HepG2 (cell line): ENCODE measurements at regions not wholly inside any gene's neighbourhood (a gene's known extent, or its start where the extent isn't known, plus 50 kb on each side); places are given as distances from the start of the nearest gene placed in this dataset.

Experiments
- ATAC-seq: fragments of 200-7000 bp; cut with Tn5 transposase; 3 replicates; pipeline ENCODE4 v1.9.1; 2020; ENCODE audit warnings: mild to moderate bottlenecking, moderate library complexity
- BruUV-seq: library from RNA; stranded (reverse); fragments of 400-500 nt; replicated peaks from 2 replicates; lab custom pipeline; 2021; lab: Mats Ljungman, UMichigan
- CTCF ChIA-PET: fragments of 300-600 bp; formaldehyde crosslinking; extraction: SDS; loops from one replicate; lab custom pipeline; 2021; ENCODE audit warnings: low total read pairs, inconsistent platforms, low intra/inter-chr PET ratio; lab: Yijun Ruan, JAX
- POLR2A ChIA-PET: fragments of 350-600 bp; sonication (Branson Sonifier 250); formaldehyde crosslinking; loops from one replicate; lab custom pipeline; 2020; ENCODE audit warnings: antibody characterized with exemption, inconsistent platforms; lab: Yijun Ruan, JAX
- DNase-seq: peaks from one replicate; pipeline ENCODE4 v3.0.0-alpha.2; 2015; ENCODE audit warnings: low spot score
- FAIRE-seq: peaks from 3 replicates; lab custom pipeline; 2011; peaks lifted over from hg19 to GRCh38; lab: Jason Lieb, UNC
- H2AFZ ChIP-seq: one replicate; pipeline ENCODE4 v1.6.1; 2011; ENCODE audit warnings: low read length, inconsistent platforms
- H3K27ac ChIP-seq: fragments of 300-600 bp; 3 replicates; pipeline ENCODE4 v1.8.0; 2011; ENCODE audit warnings: mixed run types, mild to moderate bottlenecking, mixed read lengths, low read length, inconsistent platforms; ENCODE audit not compliant: insufficient read depth; ENCODE audit errors: extremely low read length
- H3K27me3 ChIP-seq, 2 experiments: fragments of 200-600 bp in 1 of 2; 2 replicates in 1 of 2; 3 replicates in 1 of 2; pipeline versions ENCODE4 v1.6.0 to v1.8.0; 2011; ENCODE audit warnings: low read length in 2 of 2, mild to moderate bottlenecking in 2 of 2, moderate library complexity in 2 of 2, inconsistent platforms in 1 of 2; ENCODE audit not compliant: insufficient read depth in 2 of 2, control insufficient read depth in 1 of 2
- H3K36me3 ChIP-seq, 2 experiments: fragments of 200-600 bp in 1 of 2; replicated peaks in 1 of 2; 2 replicates in 1 of 2; 3 replicates in 1 of 2; pipeline versions ENCODE4 v1.5.1 to v1.8.0; 2011; ENCODE audit warnings: low read length in 2 of 2, inconsistent platforms in 1 of 2; ENCODE audit not compliant: insufficient read depth in 2 of 2, control insufficient read depth in 1 of 2
- H3K4me1 ChIP-seq: 2 replicates; pipeline ENCODE4 v1.5.1; 2012; ENCODE audit warnings: low read length, inconsistent platforms; ENCODE audit not compliant: insufficient read depth
- H3K4me2 ChIP-seq: 2 replicates; pipeline ENCODE4 v1.6.0; 2011; ENCODE audit warnings: low read depth, low read length, inconsistent platforms
- H3K4me3 ChIP-seq, 3 experiments: fragments of 200-600 bp in 1 of 3; sonication (generic), shearing (Covaris generic) in 1 of 3; replicated peaks in 1 of 3; 2 replicates each; pipeline ENCODE4 v1.5.1; 2011 to 2016; ENCODE audit warnings: low read length in 3 of 3, inconsistent platforms in 2 of 3, low read depth in 2 of 3, mild to moderate bottlenecking in 2 of 3, control low read depth in 1 of 3, mixed read lengths in 1 of 3; ENCODE audit not compliant: insufficient read depth in 1 of 3
- H3K79me2 ChIP-seq: one replicate; pipeline ENCODE4 v1.6.1; 2011; ENCODE audit warnings: low read length, inconsistent platforms; ENCODE audit not compliant: insufficient read depth
- H3K9ac ChIP-seq: 2 replicates; pipeline ENCODE4 v1.6.0; 2011; ENCODE audit warnings: mild to moderate bottlenecking, low read depth, low read length, inconsistent platforms; ENCODE audit not compliant: insufficient read depth
- H3K9me3 ChIP-seq: 2 replicates; pipeline ENCODE4 v1.5.1; 2012; ENCODE audit warnings: mild to moderate bottlenecking, low read length
- H4K20me1 ChIP-seq: 2 replicates; pipeline ENCODE4 v1.6.0; 2011; ENCODE audit warnings: inconsistent platforms, mild to moderate bottlenecking, low read length, moderate library complexity; ENCODE audit not compliant: insufficient read depth
- ATF7-NPFF ChIP-seq: sonication (generic); formaldehyde crosslinking; IDR thresholded peaks from 2 replicates; pipeline ENCODE4 v1.8.1; 2023; ENCODE audit warnings: mild to moderate bottlenecking, low read depth, missing genetic modification reagents, moderate library complexity
- MYPOP ChIP-seq: sonication (generic); formaldehyde crosslinking; IDR thresholded peaks from 2 replicates; pipeline ENCODE4 v1.8.1; 2023; ENCODE audit warnings: mild to moderate bottlenecking, moderate library complexity, missing genetic modification reagents
- SAP130 ChIP-seq: IDR thresholded peaks from 2 replicates; pipeline ENCODE4 v1.6.1; 2016; ENCODE audit warnings: low read depth
- SP1 ChIP-seq, 2 experiments: fragments of 450-650 bp in 1 of 2; sonication (generic) in 1 of 2; formaldehyde crosslinking in 1 of 2; IDR thresholded peaks; 2 replicates each; pipeline versions ENCODE4 v1.4.0 to v1.6.1; 2016 to 2020; ENCODE audit warnings: missing genetic modification reagents in 1 of 2
- TBP ChIP-seq: sonication (generic); formaldehyde crosslinking; IDR thresholded peaks from 2 replicates; pipeline ENCODE4 v1.5.0; 2020; ENCODE audit warnings: missing genetic modification reagents
- ZFP36 ChIP-seq: fragments of 150-350 bp; IDR thresholded peaks from 2 replicates; pipeline ENCODE4 v1.6.1; 2018; ENCODE audit warnings: borderline replicate concordance, low read length, low read depth; ENCODE audit not compliant: partially characterized antibody
- ZNF550 ChIP-seq: sonication (generic); formaldehyde crosslinking; IDR thresholded peaks from 2 replicates; pipeline ENCODE4 v1.4.0; 2020; ENCODE audit warnings: mild to moderate bottlenecking, missing genetic modification reagents, borderline replicate concordance
- whole genome bisulfite sequencing: methylation state at CpG from one replicate; pipeline ENCODE4 v1.1.6; 2017; ENCODE audit warnings: low lambda C conversion rate; 5-methylcytosine and 5-hydroxymethylcytosine counted together
- in situ Hi-C: cut with HindIII; loops from 2 replicates; pipeline ENCODE4 v1.10.0; 2017; ENCODE audit warnings: low pct_unique_long_range_greater_than_20kb; ENCODE audit not compliant: extremely low pct_ligation_motif_present
- intact Hi-C: fragments of 100-400 bp; cut with micrococcal nuclease; formaldehyde crosslinking; loops from one replicate; pipeline ENCODE4 v1.10.0; 2022; ENCODE audit not compliant: unreplicated experiment
- TF ChIP-seq, protein P1 (sequence below): sonication (generic); formaldehyde crosslinking; IDR thresholded peaks from 2 replicates; pipeline ENCODE4 v1.4.0; 2020; ENCODE audit warnings: mild to moderate bottlenecking, missing genetic modification reagents
- TF ChIP-seq, protein P2 (sequence below): sonication (generic); formaldehyde crosslinking; IDR thresholded peaks from 2 replicates; pipeline ENCODE4 v1.5.0; 2020; ENCODE audit warnings: mild to moderate bottlenecking, missing genetic modification reagents
- TF ChIP-seq, protein P3 (sequence below): sonication (generic); formaldehyde crosslinking; IDR thresholded peaks from 2 replicates; pipeline ENCODE4 v1.4.0; 2020; ENCODE audit warnings: missing genetic modification reagents

GRCh38 chr3:164479978-164480377 is 598.3 kb downstream of the SI start:
- ATAC-seq = no peak
- intact Hi-C loops = no loop called here
- Histone ChIP-seq H3K4me3 (no peak overlapping the region), H3K4me2 (no peak overlapping the region), H3K4me1 (no peaks in the 10 kb centered on the region), H3K36me3 (no peaks in the 10 kb centered on the region), H4K20me1 (no peaks in the 10 kb centered on the region), H3K27me3 (no peaks in the 10 kb centered on the region), H3K9me3 (no peaks in the 10 kb centered on the region), H3K27ac (no peak overlapping the region), H3K79me2 (no peaks in the 10 kb centered on the region), H3K9ac (no peak overlapping the region), H2AFZ (no peak overlapping the region)
- ChIA-PET CTCF (no interaction called here), POLR2A (no interaction called here)
- no peak for FAIRE-seq
- DNase-seq = no peak
- no TSS peak for BruUV-seq
- no peak for TF ChIP-seq SAP130
- TF ChIP-seq, protein P1, sequence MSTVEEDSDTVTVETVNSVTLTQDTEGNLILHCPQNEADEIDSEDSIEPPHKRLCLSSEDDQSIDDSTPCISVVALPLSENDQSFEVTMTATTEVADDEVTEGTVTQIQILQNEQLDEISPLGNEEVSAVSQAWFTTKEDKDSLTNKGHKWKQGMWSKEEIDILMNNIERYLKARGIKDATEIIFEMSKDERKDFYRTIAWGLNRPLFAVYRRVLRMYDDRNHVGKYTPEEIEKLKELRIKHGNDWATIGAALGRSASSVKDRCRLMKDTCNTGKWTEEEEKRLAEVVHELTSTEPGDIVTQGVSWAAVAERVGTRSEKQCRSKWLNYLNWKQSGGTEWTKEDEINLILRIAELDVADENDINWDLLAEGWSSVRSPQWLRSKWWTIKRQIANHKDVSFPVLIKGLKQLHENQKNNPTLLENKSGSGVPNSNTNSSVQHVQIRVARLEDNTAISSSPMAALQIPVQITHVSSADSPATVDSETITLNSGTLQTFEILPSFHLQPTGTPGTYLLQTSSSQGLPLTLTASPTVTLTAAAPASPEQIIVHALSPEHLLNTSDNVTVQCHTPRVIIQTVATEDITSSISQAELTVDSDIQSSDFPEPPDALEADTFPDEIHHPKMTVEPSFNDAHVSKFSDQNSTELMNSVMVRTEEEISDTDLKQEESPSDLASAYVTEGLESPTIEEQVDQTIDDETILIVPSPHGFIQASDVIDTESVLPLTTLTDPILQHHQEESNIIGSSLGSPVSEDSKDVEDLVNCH = no peak
- no peak for TF ChIP-seq SP1 (IDR thresholded peaks at IDR 0.05)
- TF ChIP-seq SP1 (CRISPR knock-in tag; IDR thresholded peaks at IDR 0.05) = no peak
- TF ChIP-seq ZNF550 (CRISPR knock-in tag) = no peak
- TF ChIP-seq, protein P2, sequence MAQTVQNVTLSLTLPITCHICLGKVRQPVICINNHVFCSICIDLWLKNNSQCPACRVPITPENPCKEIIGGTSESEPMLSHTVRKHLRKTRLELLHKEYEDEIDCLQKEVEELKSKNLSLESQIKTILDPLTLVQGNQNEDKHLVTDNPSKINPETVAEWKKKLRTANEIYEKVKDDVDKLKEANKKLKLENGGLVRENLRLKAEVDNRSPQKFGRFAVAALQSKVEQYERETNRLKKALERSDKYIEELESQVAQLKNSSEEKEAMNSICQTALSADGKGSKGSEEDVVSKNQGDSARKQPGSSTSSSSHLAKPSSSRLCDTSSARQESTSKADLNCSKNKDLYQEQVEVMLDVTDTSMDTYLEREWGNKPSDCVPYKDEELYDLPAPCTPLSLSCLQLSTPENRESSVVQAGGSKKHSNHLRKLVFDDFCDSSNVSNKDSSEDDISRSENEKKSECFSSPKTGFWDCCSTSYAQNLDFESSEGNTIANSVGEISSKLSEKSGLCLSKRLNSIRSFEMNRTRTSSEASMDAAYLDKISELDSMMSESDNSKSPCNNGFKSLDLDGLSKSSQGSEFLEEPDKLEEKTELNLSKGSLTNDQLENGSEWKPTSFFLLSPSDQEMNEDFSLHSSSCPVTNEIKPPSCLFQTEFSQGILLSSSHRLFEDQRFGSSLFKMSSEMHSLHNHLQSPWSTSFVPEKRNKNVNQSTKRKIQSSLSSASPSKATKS (CRISPR knock-in tag) = no peak
- TF ChIP-seq TBP (CRISPR knock-in tag) = no peak
- TF ChIP-seq MYPOP (CRISPR knock-in tag) = no peak
- no peak for TF ChIP-seq ATF7-NPFF (CRISPR knock-in tag)
- TF ChIP-seq ZFP36 = no peak
- TF ChIP-seq, protein P3, sequence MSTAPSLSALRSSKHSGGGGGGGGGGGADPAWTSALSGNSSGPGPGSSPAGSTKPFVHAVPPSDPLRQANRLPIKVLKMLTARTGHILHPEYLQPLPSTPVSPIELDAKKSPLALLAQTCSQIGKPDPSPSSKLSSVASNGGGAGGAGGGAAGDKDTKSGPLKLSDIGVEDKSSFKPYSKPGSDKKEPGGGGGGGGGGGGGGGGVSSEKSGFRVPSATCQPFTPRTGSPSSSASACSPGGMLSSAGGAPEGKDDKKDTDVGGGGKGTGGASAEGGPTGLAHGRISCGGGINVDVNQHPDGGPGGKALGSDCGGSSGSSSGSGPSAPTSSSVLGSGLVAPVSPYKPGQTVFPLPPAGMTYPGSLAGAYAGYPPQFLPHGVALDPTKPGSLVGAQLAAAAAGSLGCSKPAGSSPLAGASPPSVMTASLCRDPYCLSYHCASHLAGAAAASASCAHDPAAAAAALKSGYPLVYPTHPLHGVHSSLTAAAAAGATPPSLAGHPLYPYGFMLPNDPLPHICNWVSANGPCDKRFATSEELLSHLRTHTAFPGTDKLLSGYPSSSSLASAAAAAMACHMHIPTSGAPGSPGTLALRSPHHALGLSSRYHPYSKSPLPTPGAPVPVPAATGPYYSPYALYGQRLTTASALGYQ (CRISPR knock-in tag) = no peak
- in situ Hi-C loops = no loop called here
- WGBS = 0% methylated on average over 1 of the region's 1 CpG
